GM23248 (cell line): ENCODE measurements at regions not wholly inside any gene's neighbourhood (a gene's known extent, or its start where the extent isn't known, plus 50 kb on each side); places are given as distances from the start of the nearest gene placed in this dataset.

ENCODE experiments used
- EZH2 ChIP-seq: fragments of 200-600 bp; sonication (generic); IDR thresholded peaks from 2 replicates; pipeline ENCODE4 v1.6.1; 2018; ENCODE audit warnings: antibody characterized with exemption, mild to moderate bottlenecking; ENCODE audit not compliant: insufficient read depth, poor library complexity, severe bottlenecking
- EZH2phosphoT487 ChIP-seq: fragments of 200-600 bp; sonication (generic); IDR thresholded peaks from 2 replicates; pipeline ENCODE4 v1.6.1; 2018; ENCODE audit warnings: antibody characterized with exemption, moderate library complexity, mild to moderate bottlenecking, low read depth; ENCODE audit not compliant: insufficient read depth

DNA sequence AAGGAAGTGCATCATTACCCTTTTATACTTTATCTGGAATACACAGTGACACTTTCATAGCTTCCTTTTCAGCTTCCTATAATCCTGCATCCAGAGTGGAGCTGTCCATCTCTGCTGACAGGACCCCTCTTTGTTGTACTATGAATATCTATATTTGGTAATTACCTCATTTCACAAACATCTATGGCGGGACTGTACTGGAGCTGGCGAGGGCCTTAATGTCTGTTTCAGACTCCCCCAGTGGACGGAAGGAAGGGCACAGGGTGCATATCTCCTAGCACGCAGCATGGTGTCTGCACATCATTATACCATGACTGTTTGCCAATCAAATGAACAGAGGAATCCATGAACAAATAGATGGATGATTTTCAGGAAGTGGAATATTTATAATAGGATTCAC, 142.3 kb downstream of the SOX11 start:
- TF ChIP-seq EZH2phosphoT487 (no peak), EZH2 (no peak)
